Ovary (tissue), 7 donors: ENCODE measurements at regions not wholly inside any gene's neighbourhood (a gene's known extent, or its start where the extent isn't known, plus 50 kb on each side); places are given as distances from the start of the nearest gene placed in this dataset.

Experiments
- DNase-seq, 5 donors: peaks; one replicate each; pipeline ENCODE4 v3.0.0-alpha.2; 2019 to 2020
- H3K27ac ChIP-seq, 2 donors: fragments of 200-600 bp; one replicate each; pipeline versions ENCODE4 v1.5.1 to v1.8.0; 2019 to 2022
- H3K27me3 ChIP-seq: fragments of 200-600 bp; one replicate; pipeline ENCODE4 v1.8.0; 2022
- H3K36me3 ChIP-seq: fragments of 200-600 bp; sonication (generic); one replicate; pipeline ENCODE4 v1.5.1; 2019
- H3K4me1 ChIP-seq: one replicate; pipeline ENCODE4 v1.8.1; 2013; ENCODE audit warnings: mild to moderate bottlenecking, moderate library complexity; ENCODE audit not compliant: insufficient read depth
- H3K4me3 ChIP-seq: fragments of 200-600 bp; sonication (generic); one replicate; pipeline ENCODE4 v1.5.1; 2017
- H3K9me3 ChIP-seq, 2 donors: fragments of 200-600 bp in 1 of 2; sonication (generic) in 1 of 2; one replicate each; pipeline versions ENCODE4 v1.5.1 to v1.8.1; 2013 to 2019; ENCODE audit warnings: mild to moderate bottlenecking in 1 of 2, moderate library complexity in 1 of 2
- CTCF ChIP-seq, 3 donors: fragments of 450-650 bp in 2 of 3; fragments of 200-600 bp in 1 of 3; IDR thresholded peaks; one replicate each; pipeline versions ENCODE4 v1.5.1 to v1.8.0; 2016 to 2022; ENCODE audit warnings: antibody characterized with exemption in 3 of 3, mild to moderate bottlenecking in 1 of 3
- EP300 ChIP-seq: sonication (generic); formaldehyde crosslinking; IDR thresholded peaks from one replicate; pipeline ENCODE4 v1.6.1; 2017; ENCODE audit warnings: antibody characterized with exemption
- POLR2A ChIP-seq: fragments of 450-650 bp; IDR thresholded peaks from one replicate; pipeline ENCODE4 v1.6.1; 2017; ENCODE audit warnings: antibody characterized with exemption, mild to moderate bottlenecking, moderate library complexity
- WGBS, 3 donors: extraction: QIAGEN DNeasy Blood & Tissue Kit in 1 of 3; methylation state at CpG; one replicate each; pipeline versions ENCODE4 v1.1.5 to v1.1.7; 2013 to 2017; 5-methylcytosine and 5-hydroxymethylcytosine counted together
- intact Hi-C, 4 donors: fragments of 100-400 bp; cut with DNase I; formaldehyde crosslinking; loops; one replicate each; pipeline versions ENCODE4 v1.11.0 to v1.15.1; 2022 to 2023
- donor health status: DM: no; HTN: no; CAD: no; lungs with moderate emphysema.
- donor health status: DM: no; HTN: no; CAD: no.
- donor health status: Bipolar disorder and iron deficiency.
- donor health status: DM: no; HTN: no; CAD: no.
- donor health status: DM: yes; HTN: yes; CAD: no.

- intact Hi-C loops = no loop called here
- Histone ChIP-seq H3K27ac (no peak overlapping the region), H3K36me3 (no peaks in the 10 kb centered on the region), H3K9me3 (no peaks in the 10 kb centered on the region), H3K4me3 (no peak overlapping the region), H3K27me3 (no peaks in the 10 kb centered on the region), H3K4me1 (no peaks in the 10 kb centered on the region)
- DNase-seq = no peak
- TF ChIP-seq POLR2A (no peak), CTCF (IDR thresholded peaks at IDR 0.05) (no peak), EP300 (no peak)
- WGBS, 3 donors = 75 to 92% (median 88%) methylated on average over 1 of the region's 1 CpG
These were observed 671.2 kb upstream of the GALNTL6 start for GRCh38 chr4:171142045-171142444.

- 7 to 23% (median 16%) methylated on average over 3 of the region's 3 CpGs for WGBS, 3 donors
- no peaks in the 10 kb centered on the region for H3K4me1 ChIP-seq
- H3K36me3 ChIP-seq = no peaks in the 10 kb centered on the region
- H3K4me3 ChIP-seq = no peak overlapping the region
- no peaks in the 10 kb centered on the region for H3K9me3 ChIP-seq
- DNase-seq = no peak
- no peak for TF ChIP-seq CTCF (IDR thresholded peaks at IDR 0.05)
- no peak for TF ChIP-seq EP300
- TF ChIP-seq POLR2A = no peak
- H3K27ac ChIP-seq = no peak overlapping the region
- intact Hi-C loops = no loop called here
- no peaks in the 10 kb centered on the region for H3K27me3 ChIP-seq
These were observed 682.9 kb upstream of the GALNTL6 start for GRCh38 chr4:171130256-171130801.

GRCh38 chr4:171118091-171118490 is 695.1 kb upstream of the GALNTL6 start:
- no peaks in the 10 kb centered on the region for H3K36me3 ChIP-seq
- no peak overlapping the region for H3K4me3 ChIP-seq
- no peaks in the 10 kb centered on the region for H3K9me3 ChIP-seq
- DNase-seq = no peak
- intact Hi-C loops = no loop called here
- H3K27ac ChIP-seq = no peak overlapping the region
- no peaks in the 10 kb centered on the region for H3K27me3 ChIP-seq
- no peak for TF ChIP-seq POLR2A
- TF ChIP-seq CTCF (IDR thresholded peaks at IDR 0.05) = no peak
- TF ChIP-seq EP300 = no peak
- H3K4me1 ChIP-seq = no peaks in the 10 kb centered on the region

GRCh38 chr4:171117457-171117856 is 695.7 kb upstream of the GALNTL6 start:
- intact Hi-C loops = no loop called here
- Histone ChIP-seq H3K4me1 (no peaks in the 10 kb centered on the region), H3K36me3 (no peaks in the 10 kb centered on the region), H3K27ac (no peak overlapping the region), H3K27me3 (no peaks in the 10 kb centered on the region), H3K9me3 (no peaks in the 10 kb centered on the region), H3K4me3 (no peak overlapping the region)
- 86 to 91% (median 89%) methylated on average over 1 of the region's 1 CpG for WGBS, 3 donors
- DNase-seq = no peak
- TF ChIP-seq EP300 = no peak
- TF ChIP-seq POLR2A = no peak
- TF ChIP-seq CTCF (IDR thresholded peaks at IDR 0.05) = no peak

- Histone ChIP-seq H3K36me3 (no peaks in the 10 kb centered on the region), H3K27ac (no peak overlapping the region), H3K9me3 (no peaks in the 10 kb centered on the region), H3K4me1 (no peaks in the 10 kb centered on the region), H3K4me3 (no peak overlapping the region), H3K27me3 (no peaks in the 10 kb centered on the region)
- intact Hi-C loops = no loop called here
- no peak for TF ChIP-seq CTCF (IDR thresholded peaks at IDR 0.05)
- no peak for TF ChIP-seq EP300
- TF ChIP-seq POLR2A = no peak
- DNase-seq = no peak
These were observed 711.4 kb upstream of the GALNTL6 start for GRCh38 chr4:171101845-171102244.
